HEK293 (cell line): ENCODE measurements at regions not wholly inside any gene's neighbourhood (a gene's known extent, or its start where the extent isn't known, plus 50 kb on each side); places are given as distances from the start of the nearest gene placed in this dataset.

Experiments
- CTCF ChIA-PET: fragments of 350-600 bp; formaldehyde crosslinking; extraction: SDS; loops from one replicate; lab custom pipeline; 2021; ENCODE audit warnings: antibody characterized with exemption; lab: Yijun Ruan, JAX
- POLR2A ChIA-PET: fragments of 300-600 bp; formaldehyde crosslinking; extraction: SDS; loops from one replicate; lab custom pipeline; 2020; ENCODE audit warnings: antibody characterized with exemption, inconsistent platforms; lab: Yijun Ruan, JAX
- H3K27ac ChIP-seq: fragments of 200-500 bp; sonication (Bioruptor generic); 2 replicates; pipeline ENCODE4 v1.5.1; 2014; ENCODE audit warnings: low read depth, low read length, control low read depth, inconsistent platforms; ENCODE audit errors: extremely low read depth
- H3K36me3 ChIP-seq, 2 experiments: fragments of 200-500 bp in 1 of 2; sonication (Bioruptor generic) in 1 of 2; 1 replicate in 1 of 2; 2 replicates in 1 of 2; pipeline ENCODE4 v1.5.1; 2014 to 2017; ENCODE audit warnings: inconsistent platforms in 2 of 2, low read length in 2 of 2; ENCODE audit not compliant: control insufficient read depth in 2 of 2, insufficient read depth in 1 of 2
- H3K4me1 ChIP-seq: fragments of 200-500 bp; sonication (Bioruptor generic); 2 replicates; pipeline ENCODE4 v1.5.1; 2014; ENCODE audit warnings: mild to moderate bottlenecking, low read length, inconsistent platforms; ENCODE audit not compliant: control insufficient read depth, insufficient read depth
- H3K4me3 ChIP-seq: 2 replicates; pipeline ENCODE4 v1.5.1; 2011; ENCODE audit warnings: low read depth, mild to moderate bottlenecking, control low read depth, low read length, moderate library complexity
- H3K9me3 ChIP-seq: fragments of 200-500 bp; sonication (Bioruptor generic); 2 replicates; pipeline ENCODE4 v1.5.1; 2014; ENCODE audit warnings: low read depth, low read length, inconsistent platforms; ENCODE audit not compliant: control insufficient read depth, insufficient read depth
- GFI1B ChIP-seq: fragments of 450-650 bp; formaldehyde crosslinking; IDR thresholded peaks from 2 replicates; pipeline ENCODE4 v1.5.1; 2016; ENCODE audit warnings: missing biosample characterization, missing genetic modification characterization
- GLI4 ChIP-seq: fragments of 450-650 bp; formaldehyde crosslinking; IDR thresholded peaks from 2 replicates; pipeline ENCODE4 v1.5.1; 2016; ENCODE audit warnings: missing biosample characterization, missing genetic modification characterization
- PRDM1 ChIP-seq: fragments of 450-650 bp; formaldehyde crosslinking; IDR thresholded peaks from 2 replicates; pipeline ENCODE4; 2016; ENCODE audit warnings: missing biosample characterization, missing genetic modification characterization
- SCRT1 ChIP-seq: fragments of 450-650 bp; formaldehyde crosslinking; IDR thresholded peaks from 2 replicates; pipeline ENCODE4 v1.5.1; 2016; ENCODE audit warnings: missing biosample characterization, missing genetic modification characterization, borderline replicate concordance
- SP7 ChIP-seq: fragments of 450-650 bp; formaldehyde crosslinking; IDR thresholded peaks from 2 replicates; pipeline ENCODE4 v1.5.1; 2016; ENCODE audit warnings: missing biosample characterization, missing genetic modification characterization
- TRIM28 ChIP-seq: IDR thresholded peaks from 2 replicates; pipeline ENCODE4 v1.6.1; 2011; ENCODE audit warnings: low read length, control low read depth, borderline replicate concordance
- ZBTB20 ChIP-seq: fragments of 450-650 bp; formaldehyde crosslinking; IDR thresholded peaks from 2 replicates; pipeline ENCODE4 v1.5.1; 2016; ENCODE audit warnings: missing biosample characterization, missing genetic modification characterization
- ZIC2 ChIP-seq: fragments of 450-650 bp; formaldehyde crosslinking; IDR thresholded peaks from 2 replicates; pipeline ENCODE4 v1.5.1; 2016; ENCODE audit warnings: missing biosample characterization, missing genetic modification characterization
- ZNF10 ChIP-seq: fragments of 450-650 bp; formaldehyde crosslinking; IDR thresholded peaks from 2 replicates; pipeline ENCODE4 v1.5.1; 2017; ENCODE audit warnings: missing biosample characterization, missing genetic modification characterization
- ZNF169 ChIP-seq: fragments of 450-650 bp; formaldehyde crosslinking; IDR thresholded peaks from 2 replicates; pipeline ENCODE4 v1.5.1; 2016; ENCODE audit warnings: missing biosample characterization, missing genetic modification characterization
- ZNF211 ChIP-seq: fragments of 450-650 bp; formaldehyde crosslinking; IDR thresholded peaks from 2 replicates; pipeline ENCODE4 v1.5.1; 2016; ENCODE audit warnings: low read depth, missing biosample characterization, missing genetic modification characterization
- ZNF23 ChIP-seq: fragments of 450-650 bp; formaldehyde crosslinking; IDR thresholded peaks from 2 replicates; pipeline ENCODE4 v1.5.1; 2016; ENCODE audit warnings: missing biosample characterization, missing genetic modification characterization, borderline replicate concordance
- ZNF248 ChIP-seq: fragments of 450-650 bp; formaldehyde crosslinking; IDR thresholded peaks from 2 replicates; pipeline ENCODE4 v1.5.1; 2017; ENCODE audit warnings: missing biosample characterization, missing genetic modification characterization
- ZNF391 ChIP-seq: fragments of 450-650 bp; formaldehyde crosslinking; IDR thresholded peaks from 2 replicates; pipeline ENCODE4 v1.5.1; 2016; ENCODE audit warnings: low read depth, missing biosample characterization, missing genetic modification characterization, borderline replicate concordance
- ZNF404 ChIP-seq: fragments of 450-650 bp; formaldehyde crosslinking; IDR thresholded peaks from 2 replicates; pipeline ENCODE4 v1.5.1; 2017; ENCODE audit warnings: missing biosample characterization, missing genetic modification characterization
- ZNF426 ChIP-seq: fragments of 450-650 bp; formaldehyde crosslinking; IDR thresholded peaks from 2 replicates; pipeline ENCODE4 v1.5.1; 2017; ENCODE audit warnings: missing biosample characterization, missing genetic modification characterization, mild to moderate bottlenecking, inconsistent platforms, moderate library complexity
- ZNF529 ChIP-seq: fragments of 450-650 bp; formaldehyde crosslinking; IDR thresholded peaks from 2 replicates; pipeline ENCODE4 v1.5.1; 2017; ENCODE audit warnings: missing genetic modification characterization, missing biosample characterization; ENCODE audit not compliant: insufficient replicate concordance
- ZNF596 ChIP-seq: fragments of 450-650 bp; IDR thresholded peaks from 2 replicates; pipeline ENCODE4 v1.5.0; 2018; ENCODE audit warnings: missing biosample characterization, mild to moderate bottlenecking, missing genetic modification characterization, moderate library complexity
- ZNF792 ChIP-seq: fragments of 450-650 bp; formaldehyde crosslinking; IDR thresholded peaks from 2 replicates; pipeline ENCODE4 v1.5.1; 2016; ENCODE audit warnings: missing biosample characterization, missing genetic modification characterization
- TF ChIP-seq, protein P1 (sequence below): fragments of 450-650 bp; formaldehyde crosslinking; IDR thresholded peaks from 2 replicates; pipeline ENCODE4 v1.5.1; 2016; ENCODE audit warnings: missing biosample characterization, missing genetic modification characterization
- TF ChIP-seq, protein P2 (sequence below): fragments of 450-650 bp; formaldehyde crosslinking; conservative IDR thresholded peaks from 2 replicates; pipeline ENCODE4 v1.5.1; 2016; ENCODE audit warnings: low read depth, missing biosample characterization, missing genetic modification characterization
- TF ChIP-seq, protein P3 (sequence below): fragments of 450-650 bp; formaldehyde crosslinking; IDR thresholded peaks from 2 replicates; pipeline ENCODE4 v1.5.1; 2017; ENCODE audit warnings: missing biosample characterization, missing genetic modification characterization
- TF ChIP-seq, protein P4 (sequence below): sonication (generic); formaldehyde crosslinking; IDR thresholded peaks from 2 replicates; pipeline ENCODE4 v1.8.1; 2022; ENCODE audit warnings: mild to moderate bottlenecking, moderate library complexity, missing genetic modification reagents

DNA sequence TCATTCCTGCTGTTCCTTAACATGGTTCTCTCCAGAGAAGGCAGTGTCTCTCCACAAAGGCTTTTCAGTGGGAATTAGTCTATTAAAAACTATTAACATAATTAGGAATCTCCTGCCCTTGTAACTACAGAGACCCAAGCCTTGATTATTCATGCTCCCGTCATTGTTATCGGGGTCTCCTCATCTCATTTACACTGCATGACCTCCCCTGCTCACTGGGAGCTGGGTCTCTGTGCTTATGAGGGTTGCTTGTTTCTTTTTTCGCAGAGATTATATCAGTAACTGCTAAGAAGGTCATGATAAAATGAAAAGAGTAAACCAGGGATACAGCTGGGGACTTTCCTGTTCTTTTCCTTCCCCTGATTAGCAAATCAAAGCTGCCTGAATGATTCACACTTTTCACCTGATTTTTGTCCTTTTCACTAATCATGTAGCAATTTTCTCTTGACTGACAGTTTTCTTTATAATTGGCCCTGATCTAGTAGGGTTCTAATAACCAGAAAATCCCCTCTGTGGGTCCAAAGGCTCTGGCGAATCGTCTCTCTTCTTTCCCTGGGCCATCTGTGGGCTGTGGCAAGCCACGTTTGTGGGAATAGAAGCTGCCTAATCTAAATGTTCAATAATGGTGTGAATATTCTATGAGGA lies 116.5 kb upstream of the BARHL2 start:
- no peak overlapping the region for H3K4me3 ChIP-seq
- ChIA-PET POLR2A (no interaction called here), CTCF (interaction anchor here (0.8 to 1.2 kb wide), 2 partner anchors 9 to 315 kb away, joined by 3 read pairs; no protein-coding TSS in a partner anchor)
- H3K9me3 ChIP-seq = no peaks in the 10 kb centered on the region
- no peak overlapping the region for H3K27ac ChIP-seq
- TF ChIP-seq, protein P1, sequence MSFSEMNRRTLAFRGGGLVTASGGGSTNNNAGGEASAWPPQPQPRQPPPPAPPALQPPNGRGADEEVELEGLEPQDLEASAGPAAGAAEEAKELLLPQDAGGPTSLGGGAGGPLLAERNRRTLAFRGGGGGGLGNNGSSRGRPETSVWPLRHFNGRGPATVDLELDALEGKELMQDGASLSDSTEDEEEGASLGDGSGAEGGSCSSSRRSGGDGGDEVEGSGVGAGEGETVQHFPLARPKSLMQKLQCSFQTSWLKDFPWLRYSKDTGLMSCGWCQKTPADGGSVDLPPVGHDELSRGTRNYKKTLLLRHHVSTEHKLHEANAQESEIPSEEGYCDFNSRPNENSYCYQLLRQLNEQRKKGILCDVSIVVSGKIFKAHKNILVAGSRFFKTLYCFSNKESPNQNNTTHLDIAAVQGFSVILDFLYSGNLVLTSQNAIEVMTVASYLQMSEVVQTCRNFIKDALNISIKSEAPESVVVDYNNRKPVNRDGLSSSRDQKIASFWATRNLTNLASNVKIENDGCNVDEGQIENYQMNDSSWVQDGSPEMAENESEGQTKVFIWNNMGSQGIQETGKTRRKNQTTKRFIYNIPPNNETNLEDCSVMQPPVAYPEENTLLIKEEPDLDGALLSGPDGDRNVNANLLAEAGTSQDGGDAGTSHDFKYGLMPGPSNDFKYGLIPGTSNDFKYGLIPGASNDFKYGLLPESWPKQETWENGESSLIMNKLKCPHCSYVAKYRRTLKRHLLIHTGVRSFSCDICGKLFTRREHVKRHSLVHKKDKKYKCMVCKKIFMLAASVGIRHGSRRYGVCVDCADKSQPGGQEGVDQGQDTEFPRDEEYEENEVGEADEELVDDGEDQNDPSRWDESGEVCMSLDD = no peak
- TF ChIP-seq GFI1B (0 out of 2 replicates have a peak, but pooled peaks have one; percentile 26), ZNF10 (tag by site-specific recombination) (peak; percentile 84), SCRT1 (tag by site-specific recombination) (no peak), TRIM28 (peak; percentile 65; the same call in 1 of the 2 replicates)
- TF ChIP-seq, all 188 proteins: peak for 3
- peaks cover 0 to 6% of the 10 kb centered on the region in 2 experiments; a peak in 1 of 3 replicates for H3K36me3 ChIP-seq
- peaks cover 13% of the 10 kb centered on the region for H3K4me1 ChIP-seq

GRCh38 chr1:90831910-90832309 lies 114.8 kb upstream of the BARHL2 start:
- no peaks in the 10 kb centered on the region for H3K9me3 ChIP-seq
- no peak overlapping the region for H3K4me3 ChIP-seq
- peaks cover 13% of the 10 kb centered on the region for H3K4me1 ChIP-seq
- H3K27ac ChIP-seq = no peak overlapping the region
- H3K36me3 ChIP-seq = peaks cover 0 to under 1% of the 10 kb centered on the region in 2 experiments; a peak in 1 of 3 replicates
- ChIA-PET CTCF (interaction anchor here (0.7 to 1.6 kb wide), 4 partner anchors 20 to 334 kb away, joined by 3 to 11 read pairs (median 4); no protein-coding TSS in a partner anchor), POLR2A (interaction anchor here (1.2 kb wide), 1 partner anchor 12 kb away, joined by 5 read pairs; no protein-coding TSS in a partner anchor)
- TF ChIP-seq GFI1B (peak; percentile 63; the same call in 1 of the 2 replicates), ZBTB20 (tag by site-specific recombination) (no peak), ZNF792 (tag by site-specific recombination) (no peak), ZIC2 (tag by site-specific recombination) (peak; percentile 76), PRDM1 (tag by site-specific recombination) (no peak; the same call in 1 of the 2 replicates), ZNF596 (tag by site-specific recombination) (no peak), ZNF23 (tag by site-specific recombination) (no peak), ZNF529 (tag by site-specific recombination) (no peak), ZNF211 (tag by site-specific recombination) (no peak), ZNF169 (no peak), ZNF248 (no peak), TRIM28 (peak; percentile 92), SP7 (tag by site-specific recombination) (peak; percentile 100), GLI4 (tag by site-specific recombination) (no peak), ZNF404 (tag by site-specific recombination) (no peak), ZNF391 (tag by site-specific recombination) (no peak), ZNF426 (tag by site-specific recombination) (no peak)
- TF ChIP-seq, protein P2, sequence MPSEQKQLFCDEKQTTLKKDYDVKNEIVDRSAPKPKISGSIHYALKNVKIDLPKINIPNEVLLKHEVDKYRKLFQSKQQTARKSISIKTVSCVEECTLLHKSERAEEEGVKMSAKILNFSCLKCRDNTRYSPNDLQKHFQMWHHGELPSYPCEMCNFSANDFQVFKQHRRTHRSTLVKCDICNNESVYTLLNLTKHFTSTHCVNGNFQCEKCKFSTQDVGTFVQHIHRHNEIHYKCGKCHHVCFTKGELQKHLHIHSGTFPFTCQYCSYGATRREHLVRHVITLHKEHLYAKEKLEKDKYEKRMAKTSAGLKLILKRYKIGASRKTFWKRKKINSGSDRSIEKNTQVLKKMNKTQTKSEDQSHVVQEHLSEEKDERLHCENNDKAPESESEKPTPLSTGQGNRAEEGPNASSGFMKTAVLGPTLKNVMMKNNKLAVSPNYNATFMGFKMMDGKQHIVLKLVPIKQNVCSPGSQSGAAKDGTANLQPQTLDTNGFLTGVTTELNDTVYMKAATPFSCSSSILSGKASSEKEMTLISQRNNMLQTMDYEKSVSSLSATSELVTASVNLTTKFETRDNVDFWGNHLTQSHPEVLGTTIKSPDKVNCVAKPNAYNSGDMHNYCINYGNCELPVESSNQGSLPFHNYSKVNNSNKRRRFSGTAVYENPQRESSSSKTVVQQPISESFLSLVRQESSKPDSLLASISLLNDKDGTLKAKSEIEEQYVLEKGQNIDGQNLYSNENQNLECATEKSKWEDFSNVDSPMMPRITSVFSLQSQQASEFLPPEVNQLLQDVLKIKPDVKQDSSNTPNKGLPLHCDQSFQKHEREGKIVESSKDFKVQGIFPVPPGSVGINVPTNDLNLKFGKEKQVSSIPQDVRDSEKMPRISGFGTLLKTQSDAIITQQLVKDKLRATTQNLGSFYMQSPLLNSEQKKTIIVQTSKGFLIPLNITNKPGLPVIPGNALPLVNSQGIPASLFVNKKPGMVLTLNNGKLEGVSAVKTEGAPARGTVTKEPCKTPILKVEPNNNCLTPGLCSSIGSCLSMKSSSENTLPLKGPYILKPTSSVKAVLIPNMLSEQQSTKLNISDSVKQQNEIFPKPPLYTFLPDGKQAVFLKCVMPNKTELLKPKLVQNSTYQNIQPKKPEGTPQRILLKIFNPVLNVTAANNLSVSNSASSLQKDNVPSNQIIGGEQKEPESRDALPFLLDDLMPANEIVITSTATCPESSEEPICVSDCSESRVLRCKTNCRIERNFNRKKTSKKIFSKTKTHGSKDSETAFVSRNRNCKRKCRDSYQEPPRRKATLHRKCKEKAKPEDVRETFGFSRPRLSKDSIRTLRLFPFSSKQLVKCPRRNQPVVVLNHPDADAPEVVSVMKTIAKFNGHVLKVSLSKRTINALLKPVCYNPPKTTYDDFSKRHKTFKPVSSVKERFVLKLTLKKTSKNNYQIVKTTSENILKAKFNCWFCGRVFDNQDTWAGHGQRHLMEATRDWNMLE (tag by site-specific recombination) = no peak
- TF ChIP-seq, protein P3, sequence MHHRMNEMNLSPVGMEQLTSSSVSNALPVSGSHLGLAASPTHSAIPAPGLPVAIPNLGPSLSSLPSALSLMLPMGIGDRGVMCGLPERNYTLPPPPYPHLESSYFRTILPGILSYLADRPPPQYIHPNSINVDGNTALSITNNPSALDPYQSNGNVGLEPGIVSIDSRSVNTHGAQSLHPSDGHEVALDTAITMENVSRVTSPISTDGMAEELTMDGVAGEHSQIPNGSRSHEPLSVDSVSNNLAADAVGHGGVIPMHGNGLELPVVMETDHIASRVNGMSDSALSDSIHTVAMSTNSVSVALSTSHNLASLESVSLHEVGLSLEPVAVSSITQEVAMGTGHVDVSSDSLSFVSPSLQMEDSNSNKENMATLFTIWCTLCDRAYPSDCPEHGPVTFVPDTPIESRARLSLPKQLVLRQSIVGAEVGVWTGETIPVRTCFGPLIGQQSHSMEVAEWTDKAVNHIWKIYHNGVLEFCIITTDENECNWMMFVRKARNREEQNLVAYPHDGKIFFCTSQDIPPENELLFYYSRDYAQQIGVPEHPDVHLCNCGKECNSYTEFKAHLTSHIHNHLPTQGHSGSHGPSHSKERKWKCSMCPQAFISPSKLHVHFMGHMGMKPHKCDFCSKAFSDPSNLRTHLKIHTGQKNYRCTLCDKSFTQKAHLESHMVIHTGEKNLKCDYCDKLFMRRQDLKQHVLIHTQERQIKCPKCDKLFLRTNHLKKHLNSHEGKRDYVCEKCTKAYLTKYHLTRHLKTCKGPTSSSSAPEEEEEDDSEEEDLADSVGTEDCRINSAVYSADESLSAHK = no peak
- TF ChIP-seq, protein P4, sequence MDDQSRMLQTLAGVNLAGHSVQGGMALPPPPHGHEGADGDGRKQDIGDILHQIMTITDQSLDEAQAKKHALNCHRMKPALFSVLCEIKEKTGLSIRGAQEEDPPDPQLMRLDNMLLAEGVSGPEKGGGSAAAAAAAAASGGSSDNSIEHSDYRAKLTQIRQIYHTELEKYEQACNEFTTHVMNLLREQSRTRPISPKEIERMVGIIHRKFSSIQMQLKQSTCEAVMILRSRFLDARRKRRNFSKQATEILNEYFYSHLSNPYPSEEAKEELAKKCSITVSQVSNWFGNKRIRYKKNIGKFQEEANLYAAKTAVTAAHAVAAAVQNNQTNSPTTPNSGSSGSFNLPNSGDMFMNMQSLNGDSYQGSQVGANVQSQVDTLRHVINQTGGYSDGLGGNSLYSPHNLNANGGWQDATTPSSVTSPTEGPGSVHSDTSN = no peak
